CD14-positive monocyte (primary cell): ENCODE measurements at regions not wholly inside any gene's neighbourhood (a gene's known extent, or its start where the extent isn't known, plus 50 kb on each side); places are given as distances from the start of the nearest gene placed in this dataset.
A peak's percentile ranks its signal among the peaks of the same experiment; 100 is the strongest.

Experiments
- DNase-seq, 3 donors: peaks; one replicate each; pipeline ENCODE4 v3.0.0-alpha.2; 2011 to 2022
- H2AFZ ChIP-seq: 2 replicates; pipeline ENCODE4 v1.6.0; 2012; ENCODE audit warnings: mild to moderate bottlenecking, low read depth, low read length, inconsistent platforms; ENCODE audit not compliant: insufficient read depth, poor library complexity, severe bottlenecking
- H3K27ac ChIP-seq, 2 donors: 1 replicate in 1 of 2; 2 replicates in 1 of 2; pipeline ENCODE4 v1.5.1; 2012 to 2013; ENCODE audit warnings: low read length in 2 of 2, control low read depth in 1 of 2, inconsistent platforms in 1 of 2, low read depth in 1 of 2, mild to moderate bottlenecking in 1 of 2
- H3K27me3 ChIP-seq, 2 donors: one replicate each; pipeline versions ENCODE4 v1.6.0 to v1.6.1; 2011 to 2013; ENCODE audit warnings: low read length in 2 of 2; ENCODE audit not compliant: control insufficient read depth in 2 of 2, insufficient read depth in 2 of 2
- H3K36me3 ChIP-seq, 2 donors: replicated peaks in 1 of 2; 1 replicate in 1 of 2; 2 replicates in 1 of 2; pipeline versions ENCODE4 v1.5.1 to v1.6.1; 2012 to 2013; ENCODE audit warnings: low read length in 2 of 2, control low read depth in 1 of 2, inconsistent platforms in 1 of 2, mild to moderate bottlenecking in 1 of 2; ENCODE audit not compliant: insufficient read depth in 2 of 2, control insufficient read depth in 1 of 2
- H3K4me1 ChIP-seq, 2 donors: 1 replicate in 1 of 2; 2 replicates in 1 of 2; pipeline versions ENCODE4 v1.5.1 to v1.6.1; 2012 to 2013; ENCODE audit warnings: low read length in 2 of 2, control low read depth in 1 of 2, inconsistent platforms in 1 of 2, mild to moderate bottlenecking in 1 of 2, moderate library complexity in 1 of 2; ENCODE audit not compliant: insufficient read depth in 2 of 2, control insufficient read depth in 1 of 2
- H3K4me2 ChIP-seq: replicated peaks from 2 replicates; pipeline ENCODE3; 2012; ENCODE audit warnings: low read length, moderate library complexity, mild to moderate bottlenecking; ENCODE audit not compliant: poor library complexity, severe bottlenecking; ENCODE audit errors: extremely low read depth
- H3K4me3 ChIP-seq, 3 experiments: fragments of 200-600 bp in 1 of 3; sonication (generic) in 1 of 3; replicated peaks in 1 of 3; 1 replicate in 2 of 3; 2 replicates in 1 of 3; pipeline ENCODE4 v1.5.1; 2011 to 2013; ENCODE audit warnings: low read length in 3 of 3, mild to moderate bottlenecking in 3 of 3, control low read depth in 2 of 3, low read depth in 2 of 3, inconsistent platforms in 1 of 3, moderate library complexity in 1 of 3
- H3K79me2 ChIP-seq: 2 replicates; pipeline ENCODE4 v1.6.0; 2012; ENCODE audit warnings: mild to moderate bottlenecking, control low read depth, inconsistent platforms, low read length, moderate library complexity; ENCODE audit not compliant: insufficient read depth
- H3K9ac ChIP-seq: 2 replicates; pipeline ENCODE4 v1.6.0; 2017; ENCODE audit warnings: low read length, mild to moderate bottlenecking; ENCODE audit not compliant: insufficient read depth, poor library complexity, severe bottlenecking
- H3K9me3 ChIP-seq, 2 donors: replicated peaks in 1 of 2; 1 replicate in 1 of 2; 2 replicates in 1 of 2; pipeline versions ENCODE4 v1.5.1 to v1.6.1; 2012 to 2013; ENCODE audit warnings: low read length in 2 of 2, control low read depth in 1 of 2; ENCODE audit not compliant: control insufficient read depth in 1 of 2, insufficient read depth in 1 of 2
- H4K20me1 ChIP-seq: 2 replicates; pipeline ENCODE4 v1.6.0; 2012; ENCODE audit warnings: mild to moderate bottlenecking, low read length, control low read depth, moderate library complexity; ENCODE audit not compliant: insufficient read depth
- H3K27ac Mint-ChIP-seq, 7 donors: one replicate each; pipeline ENCODE4 v1.8.0; 2020; ENCODE audit warnings: mild to moderate bottlenecking in 7 of 7, mixed read lengths in 7 of 7, moderate library complexity in 6 of 7, inconsistent platforms in 2 of 7
- H3K27me3 Mint-ChIP-seq, 3 donors: one replicate each; pipeline ENCODE4 v1.8.0; 2021 to 2022; ENCODE audit warnings: low read depth in 3 of 3, mild to moderate bottlenecking in 3 of 3, mixed read lengths in 3 of 3, moderate library complexity in 3 of 3, inconsistent platforms in 1 of 3
- H3K36me3 Mint-ChIP-seq, 2 donors: one replicate each; pipeline ENCODE4 v1.8.0; 2020; ENCODE audit warnings: mixed read lengths in 2 of 2, inconsistent platforms in 1 of 2, mild to moderate bottlenecking in 1 of 2
- H3K4me1 Mint-ChIP-seq: one replicate; pipeline ENCODE4 v1.8.0; 2020; ENCODE audit warnings: mild to moderate bottlenecking, mixed read lengths
- H3K4me3 Mint-ChIP-seq, 2 donors: one replicate each; pipeline ENCODE4 v1.8.0; 2020; ENCODE audit warnings: mild to moderate bottlenecking in 2 of 2, mixed read lengths in 2 of 2, moderate library complexity in 1 of 2
- H3K9me3 Mint-ChIP-seq, 7 donors: one replicate each; pipeline ENCODE4 v1.8.0; 2020 to 2022; ENCODE audit warnings: mixed read lengths in 7 of 7, mild to moderate bottlenecking in 6 of 7, moderate library complexity in 6 of 7, inconsistent platforms in 2 of 7
- CTCF ChIP-seq: fragments of 200-600 bp; IDR thresholded peaks from one replicate; pipeline ENCODE4 v1.8.0; 2022; ENCODE audit warnings: antibody characterized with exemption, mild to moderate bottlenecking
- whole genome bisulfite sequencing: methylation state at CpG from one replicate; pipeline ENCODE4 v1.1.5; 2013; ENCODE audit warnings: missing lambda C conversion rate; ENCODE audit not compliant: insufficient coverage; 5-methylcytosine and 5-hydroxymethylcytosine counted together
- intact Hi-C, 2 donors: fragments of 100-400 bp; cut with micrococcal nuclease; formaldehyde crosslinking; loops; one replicate each; pipeline versions ENCODE4 v1.15.0 to v1.15.1; 2023

DNA sequence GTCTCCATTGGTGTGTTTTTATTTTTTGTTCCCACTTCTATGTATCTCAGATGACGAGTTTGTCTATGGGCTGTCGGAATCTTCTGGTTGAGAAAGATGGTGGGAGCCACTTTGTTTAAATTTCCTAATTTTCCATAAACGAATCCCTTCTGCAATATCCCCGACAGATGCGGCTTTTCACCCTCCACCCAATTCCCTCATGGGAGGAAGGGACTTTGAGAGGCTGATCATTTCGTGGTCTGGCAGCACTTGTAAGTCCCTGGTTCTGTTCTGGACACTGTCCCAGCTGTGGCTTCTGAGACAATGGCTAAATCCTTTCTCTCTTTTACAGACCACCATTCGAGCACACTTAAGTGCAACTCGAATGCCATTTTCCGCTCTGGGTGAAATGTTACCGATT lies 72.2 kb upstream of the PUDP start:
- Histone ChIP-seq H3K9ac (no peak overlapping the region), H4K20me1 (no peaks in the 10 kb centered on the region), H3K4me3 (no peak overlapping the region), H3K9me3 (no peaks in the 10 kb centered on the region), H3K27ac (no peak overlapping the region), H3K4me1 (no peaks in the 10 kb centered on the region), H3K79me2 (no peaks in the 10 kb centered on the region), H3K36me3 (no peaks in the 10 kb centered on the region), H2AFZ (no peak overlapping the region), H3K4me2 (no peak overlapping the region), H3K27me3 (no peaks in the 10 kb centered on the region)
- Mint-ChIP-seq H3K27ac (peak overlapping the region in 1 of 7 donors; percentile 60), H3K4me1 (no peaks in the 10 kb centered on the region), H3K36me3 (peaks cover 0 to 7% of the 10 kb centered on the region in 2 donors), H3K4me3 (no peak overlapping the region), H3K27me3 (peaks cover 0 to 6% (median 0%) of the 10 kb centered on the region in 3 donors), H3K9me3 (peaks cover 1 to 5% (median 2%) of the 10 kb centered on the region in 7 donors)
- no peak for TF ChIP-seq CTCF
- no CpG with 5 or more reads among the region's 10 CpGs for WGBS
- intact Hi-C loops = no loop called here
- no peak for DNase-seq

DNA sequence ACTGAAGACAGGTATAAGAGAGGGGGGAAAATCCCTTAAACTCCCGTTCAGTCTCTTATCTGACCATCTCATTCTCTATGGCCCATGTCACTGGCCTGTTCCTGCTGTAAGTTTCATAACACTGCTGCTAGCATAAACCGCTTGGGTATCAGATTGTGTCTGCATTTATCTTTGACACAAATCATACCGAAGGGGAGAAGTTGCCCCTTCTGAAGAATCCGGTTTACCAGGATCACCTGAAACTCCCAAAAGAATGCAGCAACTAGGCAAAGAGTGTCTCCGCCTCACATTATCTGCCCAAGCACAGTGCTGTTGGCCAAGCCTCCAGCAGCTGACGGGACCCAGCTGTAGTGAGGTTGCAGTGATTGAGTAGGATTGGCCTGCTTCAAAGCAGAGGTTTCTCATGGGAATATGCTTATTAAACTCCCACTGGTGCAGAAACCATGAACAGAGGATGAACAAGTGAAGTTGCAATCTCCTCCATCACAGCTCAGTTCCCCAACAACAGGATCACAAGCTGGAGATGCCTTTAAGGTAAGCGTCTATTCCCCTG lies 71.3 kb upstream of the PUDP start:
- Histone ChIP-seq H3K4me1 (no peaks in the 10 kb centered on the region), H3K79me2 (no peaks in the 10 kb centered on the region), H3K9ac (no peak overlapping the region), H3K4me2 (no peak overlapping the region), H3K36me3 (no peaks in the 10 kb centered on the region), H3K27me3 (no peaks in the 10 kb centered on the region), H4K20me1 (no peaks in the 10 kb centered on the region), H3K4me3 (no peak overlapping the region), H3K9me3 (no peaks in the 10 kb centered on the region), H2AFZ (no peak overlapping the region), H3K27ac (no peak overlapping the region)
- 82% methylated on average over 2 of the region's 7 CpGs for WGBS
- Mint-ChIP-seq H3K36me3 (peaks cover 0 to 7% of the 10 kb centered on the region in 2 donors), H3K27ac (no peak overlapping the region), H3K9me3 (peaks cover 1 to 5% (median 2%) of the 10 kb centered on the region in 7 donors), H3K4me1 (no peaks in the 10 kb centered on the region), H3K4me3 (no peak overlapping the region), H3K27me3 (peaks cover 0 to 6% (median 0%) of the 10 kb centered on the region in 3 donors)
- no peak for DNase-seq
- no peak for TF ChIP-seq CTCF
- intact Hi-C loops = no loop called here
